Chondrocyte (in vitro differentiated cells): ENCODE measurements at regions not wholly inside any gene's neighbourhood (a gene's known extent, or its start where the extent isn't known, plus 50 kb on each side); places are given as distances from the start of the nearest gene placed in this dataset.

Source experiments
- DNase-seq: peaks from one replicate; pipeline ENCODE4 v3.0.0; 2021; ENCODE audit warnings: mixed read lengths, low spot score
- H3K27ac Mint-ChIP-seq: one replicate; pipeline ENCODE4 v1.8.0; 2021; ENCODE audit warnings: mild to moderate bottlenecking, moderate library complexity, mixed read lengths; ENCODE audit not compliant: unreplicated experiment
- H3K27me3 Mint-ChIP-seq: 2 replicates; pipeline ENCODE4 v1.8.0; 2021; ENCODE audit warnings: low read depth, mixed read lengths
- H3K36me3 Mint-ChIP-seq: 2 replicates; pipeline ENCODE4 v1.8.0; 2021; ENCODE audit warnings: low read depth, mixed read lengths
- H3K4me1 Mint-ChIP-seq: 2 replicates; pipeline ENCODE4 v1.8.0; 2021; ENCODE audit warnings: low read depth, mild to moderate bottlenecking, mixed read lengths
- H3K4me3 Mint-ChIP-seq: one replicate; pipeline ENCODE4 v1.8.0; 2021; ENCODE audit warnings: mild to moderate bottlenecking, moderate library complexity, mixed read lengths; ENCODE audit not compliant: unreplicated experiment
- H3K9me3 Mint-ChIP-seq: 2 replicates; pipeline ENCODE4 v1.8.0; 2021; ENCODE audit warnings: low read depth, mixed read lengths
- CTCF ChIP-seq: fragments of 200-600 bp; sonication (generic); IDR thresholded peaks from 2 replicates; pipeline ENCODE4 v1.5.0; 2021; ENCODE audit warnings: antibody characterized with exemption, mild to moderate bottlenecking, moderate library complexity

GRCh38 chr9:100759215-100759614 lies 181.3 kb downstream of the CAVIN4 start:
- H3K36me3 Mint-ChIP-seq = no peaks in the 10 kb centered on the region
- DNase-seq = no peak
- H3K9me3 Mint-ChIP-seq = peaks cover 13% of the 10 kb centered on the region
- H3K27me3 Mint-ChIP-seq = peaks cover 3% of the 10 kb centered on the region
- no peak overlapping the region for H3K27ac Mint-ChIP-seq
- no peak for TF ChIP-seq CTCF
- H3K4me3 Mint-ChIP-seq = no peak overlapping the region
- H3K4me1 Mint-ChIP-seq = no peaks in the 10 kb centered on the region

DNA sequence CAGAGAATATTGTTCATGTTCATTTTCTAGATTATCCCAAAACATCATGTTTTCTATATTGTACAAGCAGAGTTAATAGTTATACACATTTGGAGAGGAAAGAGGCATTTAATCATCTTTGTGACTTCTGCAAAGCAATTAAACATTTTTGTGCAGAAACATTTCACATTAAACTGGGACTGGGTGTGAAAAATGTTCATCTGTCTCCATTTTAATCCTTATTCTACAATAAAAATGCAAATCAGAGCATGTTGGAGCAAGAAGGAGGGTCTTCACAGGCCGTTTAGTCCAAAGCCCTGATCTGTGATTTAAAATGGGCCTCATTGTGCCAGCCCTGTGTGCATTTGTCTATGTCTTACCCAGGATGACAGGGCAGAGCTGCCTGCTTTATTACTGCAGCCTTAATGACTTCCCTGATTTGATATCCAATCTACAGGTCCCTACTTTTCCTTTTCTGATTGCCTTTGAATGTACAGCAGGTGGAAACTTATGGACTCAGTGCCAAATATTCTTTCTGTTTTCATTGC lies 183.5 kb downstream of the CAVIN4 start:
- Mint-ChIP-seq H3K27ac (no peak overlapping the region), H3K4me1 (no peaks in the 10 kb centered on the region), H3K36me3 (no peaks in the 10 kb centered on the region), H3K27me3 (no peaks in the 10 kb centered on the region), H3K4me3 (no peak overlapping the region), H3K9me3 (peaks cover 13% of the 10 kb centered on the region)
- no peak for DNase-seq
- no peak for TF ChIP-seq CTCF

DNA sequence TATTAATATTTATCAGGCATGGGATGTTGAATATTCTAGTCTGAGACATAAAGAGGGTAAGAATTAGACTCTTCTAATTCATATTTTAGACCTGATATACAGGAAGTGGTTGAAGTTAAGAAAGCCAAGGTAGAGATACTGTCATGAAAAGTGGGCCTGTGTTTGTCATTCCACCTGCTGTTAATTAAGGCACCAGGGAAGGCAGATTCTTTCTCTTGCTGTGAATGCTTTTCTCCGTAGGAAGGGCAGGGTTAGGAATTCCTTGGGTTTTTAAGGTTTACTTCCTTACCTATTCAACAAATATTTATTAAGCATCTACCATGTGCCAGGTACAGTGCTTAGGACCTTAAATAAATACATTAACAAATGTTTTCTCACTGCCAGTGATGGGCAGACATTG lies 196.4 kb downstream of the CAVIN4 start:
- peaks cover 10% of the 10 kb centered on the region for H3K27me3 Mint-ChIP-seq
- H3K9me3 Mint-ChIP-seq = no peaks in the 10 kb centered on the region
- DNase-seq = no peak
- no peak overlapping the region for H3K27ac Mint-ChIP-seq
- H3K36me3 Mint-ChIP-seq = peaks cover 2% of the 10 kb centered on the region
- no peaks in the 10 kb centered on the region for H3K4me1 Mint-ChIP-seq
- H3K4me3 Mint-ChIP-seq = no peak overlapping the region
- no peak for TF ChIP-seq CTCF

DNA sequence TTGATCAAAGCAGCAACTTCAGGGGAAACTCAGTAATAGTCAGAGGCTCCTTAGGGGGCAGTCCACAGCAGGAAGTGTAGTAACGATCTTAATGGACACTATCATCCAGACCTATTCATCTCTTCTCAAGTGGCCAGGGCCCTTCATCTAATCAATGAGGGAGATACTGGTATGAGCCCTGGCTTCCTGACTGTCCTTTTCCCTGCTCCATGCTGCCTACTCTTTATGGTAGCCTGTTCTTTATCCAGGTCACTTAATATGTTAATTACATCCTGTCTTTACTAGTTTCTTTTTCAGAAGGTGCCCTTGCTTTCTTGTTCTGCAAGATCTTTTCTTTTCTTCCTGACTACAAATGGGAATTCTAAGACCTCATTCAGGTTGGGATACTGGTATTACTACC lies 197.1 kb downstream of the CAVIN4 start:
- Mint-ChIP-seq H3K4me1 (no peaks in the 10 kb centered on the region), H3K36me3 (peaks cover 2% of the 10 kb centered on the region), H3K4me3 (no peak overlapping the region), H3K27me3 (peaks cover 10% of the 10 kb centered on the region), H3K27ac (no peak overlapping the region), H3K9me3 (no peaks in the 10 kb centered on the region)
- DNase-seq = no peak
- TF ChIP-seq CTCF = no peak

GRCh38 chr9:100775912-100776311 lies 198.0 kb downstream of the CAVIN4 start:
- no peaks in the 10 kb centered on the region for H3K9me3 Mint-ChIP-seq
- no peaks in the 10 kb centered on the region for H3K4me1 Mint-ChIP-seq
- DNase-seq = no peak
- H3K36me3 Mint-ChIP-seq = peaks cover 2% of the 10 kb centered on the region
- H3K27ac Mint-ChIP-seq = no peak overlapping the region
- H3K27me3 Mint-ChIP-seq = peaks cover 10% of the 10 kb centered on the region
- H3K4me3 Mint-ChIP-seq = no peak overlapping the region
- no peak for TF ChIP-seq CTCF
